ENCODE measurements at regions not wholly inside any gene's neighbourhood (a gene's known extent, or its start where the extent isn't known, plus 50 kb on each side); places are given as distances from the start of the nearest gene placed in this dataset.

GRCh38 chr4:130092187-130093015 lies 996.4 kb downstream of the C4orf33 start:
- no peak for DNase-seq

GRCh38 chr4:130099105-130099504 lies 1003.2 kb downstream of the C4orf33 start:
- DNase-seq, result no peak

DNA sequence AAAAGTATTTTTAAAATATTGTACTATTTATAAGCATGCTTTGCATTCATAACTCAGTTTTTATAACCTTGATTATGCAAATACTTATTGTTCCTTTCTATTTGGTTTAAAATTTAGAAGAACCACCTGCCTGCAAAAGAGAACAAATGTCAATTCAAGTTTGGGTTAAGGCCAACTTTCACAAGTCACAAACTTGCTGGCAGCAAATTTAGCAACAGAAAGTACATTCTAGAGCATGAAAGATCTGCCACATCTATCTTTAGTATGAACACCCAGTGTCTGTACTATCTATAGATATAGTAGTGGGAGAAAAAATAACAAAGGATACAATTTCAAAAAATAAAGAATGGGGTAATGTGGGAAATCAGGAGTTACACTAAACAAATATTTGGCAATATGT lies 1014.2 kb downstream of the C4orf33 start:
- no peak for DNase-seq

GRCh38 chr4:130110770-130111169 lies 1014.8 kb downstream of the C4orf33 start:
- no peak for DNase-seq

- no peak for DNase-seq
These were observed 1028.1 kb downstream of the C4orf33 start for GRCh38 chr4:130124066-130124465.

GRCh38 chr4:130125467-130125866 lies 1029.5 kb downstream of the C4orf33 start:
- DNase-seq, result no peak

DNA sequence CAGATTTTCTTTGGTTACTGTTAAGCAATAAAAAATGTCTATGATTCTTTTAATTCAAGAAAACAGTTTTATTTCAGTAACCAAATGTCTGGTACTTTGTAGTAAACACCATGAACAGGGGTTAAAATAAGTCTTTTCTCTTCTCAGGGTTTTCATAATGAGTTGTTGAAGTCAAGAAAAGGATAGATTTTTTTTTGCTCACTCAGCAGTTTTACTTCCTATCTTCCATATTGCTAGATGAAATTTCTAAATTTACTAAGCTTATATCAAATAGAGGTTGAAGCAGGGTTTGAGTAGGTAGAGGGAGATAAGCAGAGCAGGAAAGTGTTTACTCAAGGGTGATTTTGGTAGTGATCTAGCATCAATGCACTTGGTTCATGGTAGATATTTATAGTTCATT lies 1031.3 kb downstream of the C4orf33 start:
- no peak for DNase-seq

- DNase-seq, result no peak
These were observed 1035.6 kb downstream of the C4orf33 start for GRCh38 chr4:130131536-130131935.

DNA sequence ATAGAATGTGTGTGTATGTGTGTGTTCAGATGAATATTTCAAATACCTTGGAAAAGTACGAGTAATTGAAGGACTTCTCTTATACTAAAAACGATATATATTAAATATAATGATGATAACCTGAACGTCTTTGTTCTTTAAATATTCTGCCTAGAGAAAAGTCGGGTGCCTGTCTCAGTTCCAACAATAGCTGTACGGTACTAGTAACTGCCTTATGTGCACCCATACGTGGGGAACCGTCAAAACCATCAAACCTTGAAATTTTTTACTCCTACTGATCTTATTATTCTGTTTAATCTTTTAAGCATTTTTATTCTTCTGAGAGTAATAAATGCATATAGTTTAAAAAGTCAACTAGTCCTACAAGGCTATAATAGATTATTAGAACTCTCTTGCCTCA lies 1045.7 kb downstream of the C4orf33 start:
- no peak for DNase-seq

- DNase-seq, result no peak
These were observed 1047.7 kb downstream of the C4orf33 start for GRCh38 chr4:130143656-130144055.

- no peak for DNase-seq
These were observed 1050.8 kb downstream of the C4orf33 start for GRCh38 chr4:130146773-130147172.

DNA sequence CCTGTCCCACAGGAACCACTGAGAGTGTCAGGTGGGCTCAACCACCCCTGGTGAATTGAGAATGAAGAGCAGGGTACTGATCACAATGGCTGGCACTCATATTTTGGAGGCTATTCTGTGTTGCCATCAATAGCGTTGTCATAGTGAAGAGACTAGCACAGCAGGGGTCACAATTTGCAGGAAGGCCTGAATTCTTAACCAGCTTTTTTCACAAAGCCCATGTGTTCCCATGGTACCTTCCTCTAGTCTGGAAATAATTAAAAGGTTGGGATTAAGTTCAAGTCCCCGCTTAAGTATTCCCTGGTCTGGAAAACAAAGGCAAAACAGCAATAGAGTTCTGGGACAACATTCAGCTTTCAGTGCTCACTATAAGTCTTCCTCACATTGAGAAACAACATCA lies 1051.7 kb downstream of the C4orf33 start:
- DNase-seq, result no peak

DNA sequence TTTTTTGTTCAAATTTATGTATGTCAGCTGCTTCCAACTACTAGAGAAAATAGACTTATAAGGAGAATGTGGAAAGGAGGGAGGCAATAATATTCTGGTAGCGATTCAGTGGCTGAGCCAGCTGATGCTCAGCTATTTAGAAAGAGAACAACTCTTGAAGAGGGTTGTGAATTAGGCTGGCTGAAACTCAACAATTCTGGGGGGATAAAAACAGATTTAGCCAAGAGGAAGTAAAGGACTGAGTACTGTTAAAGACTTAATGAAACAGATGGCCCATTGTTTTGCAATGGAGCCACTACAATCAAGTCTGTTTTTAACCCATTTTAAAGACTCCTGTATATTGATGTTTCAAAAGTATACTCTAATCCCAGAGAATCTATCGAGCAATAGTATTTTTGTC lies 1058.9 kb downstream of the C4orf33 start:
- no peak for DNase-seq

DNA sequence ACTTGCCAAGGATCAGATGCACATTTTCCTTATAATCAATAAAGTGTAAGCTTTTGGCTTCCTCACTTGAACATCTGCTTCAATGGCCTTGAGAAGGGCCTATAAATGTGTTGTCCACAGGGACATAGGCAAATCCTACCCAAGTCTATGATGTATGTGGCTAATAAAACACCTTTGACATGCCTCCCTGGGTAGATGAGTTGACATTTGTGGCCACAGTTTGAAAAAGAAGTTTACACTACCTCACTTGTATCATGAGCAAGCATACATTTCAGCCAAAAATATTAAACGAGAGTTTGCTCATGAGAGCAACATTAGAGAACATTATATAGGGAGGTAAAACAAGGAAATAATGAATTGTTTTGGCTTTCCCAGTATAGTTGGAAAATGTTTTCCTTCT lies 1067.7 kb downstream of the C4orf33 start:
- DNase-seq, result no peak

- DNase-seq, result no peak
These were observed 1069.4 kb downstream of the C4orf33 start for GRCh38 chr4:130165381-130165780.

DNA sequence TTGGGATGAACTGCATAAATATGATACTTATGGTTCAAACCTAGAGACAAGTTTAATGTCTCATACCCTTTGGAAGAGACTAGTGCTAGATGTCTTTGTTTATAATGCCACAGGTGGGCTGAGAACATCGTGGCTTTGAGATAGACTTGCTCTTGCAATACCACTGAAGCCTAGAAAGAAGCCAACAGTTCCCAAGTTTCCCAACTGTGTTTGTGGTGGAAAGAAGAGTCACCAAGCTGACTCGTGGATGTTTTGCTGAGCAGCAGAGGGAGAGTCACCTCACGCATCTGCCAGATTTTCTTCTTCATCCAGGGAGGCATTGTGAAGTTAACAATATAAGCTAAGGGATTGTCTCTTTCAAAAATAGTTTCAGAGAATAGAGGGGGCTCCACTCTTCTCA lies 1076.2 kb downstream of the C4orf33 start:
- no peak for DNase-seq

DNA sequence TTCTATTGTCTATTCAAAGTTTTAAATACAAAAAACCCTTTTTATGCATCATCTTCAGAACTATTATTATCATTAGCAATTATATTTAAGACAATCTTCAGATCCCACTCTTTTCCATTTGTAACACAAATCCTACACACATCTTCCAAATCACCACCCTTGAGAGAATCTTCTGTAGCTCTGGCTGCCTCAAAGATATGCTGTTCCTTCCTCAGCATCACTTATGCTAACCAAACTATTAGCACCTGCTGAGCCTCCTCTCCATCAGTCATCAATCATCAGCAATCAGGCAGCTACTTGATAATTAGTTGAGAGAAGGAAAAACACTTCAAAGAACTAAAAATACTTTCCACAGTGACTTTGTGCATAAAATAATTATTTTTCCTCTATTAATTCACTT lies 1082.2 kb downstream of the C4orf33 start:
- DNase-seq, result no peak

- DNase-seq, result no peak
These were observed 1087.1 kb downstream of the C4orf33 start for GRCh38 chr4:130183096-130183495.

GRCh38 chr4:130183766-130184165 lies 1087.8 kb downstream of the C4orf33 start:
- DNase-seq, result no peak

GRCh38 chr4:130185123-130185522 lies 1089.2 kb downstream of the C4orf33 start:
- no peak for DNase-seq

DNA sequence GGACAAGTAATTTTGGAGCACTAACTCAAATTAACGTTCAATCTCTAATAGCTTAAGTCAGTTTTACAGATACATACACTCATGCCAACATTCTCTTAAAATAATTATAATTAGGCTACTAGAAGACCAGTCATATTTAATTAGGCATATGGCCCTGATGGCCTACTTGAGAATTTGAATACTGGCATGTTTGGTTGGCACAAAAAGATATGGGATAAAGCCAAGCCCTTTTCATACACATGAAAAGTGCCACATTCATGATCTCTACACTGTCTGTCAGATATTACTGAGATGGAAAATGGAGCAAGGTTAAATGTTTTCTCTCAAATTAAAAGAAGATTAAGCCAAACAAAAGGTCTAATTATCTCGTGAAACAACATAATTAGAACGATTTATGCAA lies 1091.0 kb downstream of the C4orf33 start:
- no peak for DNase-seq

- DNase-seq, result no peak
These were observed 1091.6 kb downstream of the C4orf33 start for GRCh38 chr4:130187587-130187986.

DNA sequence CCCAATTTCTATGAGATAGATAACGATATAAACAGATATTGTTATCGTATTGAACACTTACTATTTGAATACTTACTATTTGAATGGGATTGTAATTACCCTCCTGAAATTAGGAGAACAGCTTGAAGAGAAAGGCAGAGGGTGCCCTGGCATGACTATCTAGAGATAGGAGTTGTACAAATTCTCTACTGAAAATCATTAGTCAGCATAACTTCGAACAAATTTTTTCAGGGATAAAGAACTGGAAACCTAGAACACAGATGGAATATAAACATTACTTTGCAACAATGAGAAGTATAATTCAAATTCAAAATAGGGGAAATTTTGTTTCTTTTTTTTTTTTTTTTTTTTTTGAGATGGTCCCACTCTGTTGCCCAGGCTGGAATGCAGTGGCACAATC lies 1096.8 kb downstream of the C4orf33 start:
- DNase-seq, result no peak

DNA sequence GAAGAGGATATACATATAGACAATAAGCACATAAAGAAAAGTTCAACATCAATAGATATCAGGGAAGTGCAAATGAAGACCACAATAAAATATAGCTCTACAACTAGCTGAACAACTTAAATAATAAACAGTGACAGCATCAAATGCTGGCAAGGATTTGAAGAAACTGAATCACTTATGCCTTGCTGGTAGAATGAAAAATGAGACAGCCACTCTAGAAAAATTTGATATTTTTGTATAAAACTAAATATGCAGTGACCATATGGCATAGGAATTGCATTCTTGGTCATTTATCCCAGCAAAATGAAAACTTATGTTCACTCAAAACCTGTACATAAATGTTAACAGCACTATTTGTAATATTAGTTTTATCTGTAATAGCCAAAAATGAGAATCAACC lies 1102.0 kb downstream of the C4orf33 start:
- DNase-seq, result no peak

DNA sequence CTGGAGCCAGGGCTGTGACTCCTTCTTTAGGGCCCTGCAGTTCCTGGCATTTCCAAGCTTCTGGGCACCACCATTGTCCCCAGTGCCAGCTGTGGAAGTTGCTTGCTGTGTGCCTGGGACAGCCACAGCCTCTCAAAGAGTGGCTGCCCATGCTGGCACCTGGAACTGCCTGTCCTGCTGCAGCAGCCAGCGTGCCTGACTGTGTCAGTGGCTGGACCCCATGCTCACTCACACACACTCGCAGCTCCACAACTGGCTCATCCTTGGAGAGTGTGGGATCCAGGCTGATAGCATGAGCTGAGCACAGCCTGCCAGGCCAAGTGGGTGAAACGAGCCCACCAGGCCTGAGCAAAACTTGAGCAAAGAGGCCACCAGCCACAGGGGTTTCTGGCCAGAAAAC lies 1107.6 kb downstream of the C4orf33 start:
- DNase-seq, result no peak
